MCF 10A (cell line): ENCODE measurements at regions not wholly inside any gene's neighbourhood (a gene's known extent, or its start where the extent isn't known, plus 50 kb on each side); places are given as distances from the start of the nearest gene placed in this dataset.

Experiments
- BruUV-seq: library from RNA; stranded (reverse); fragments of 400-500 nt; replicated peaks from 2 replicates; lab custom pipeline; 2021; lab: Mats Ljungman, UMichigan
- CTCF ChIA-PET: fragments of 300-600 bp; sonication (Branson Sonifier 250); formaldehyde crosslinking; extraction: SDS; loops from one replicate; lab custom pipeline; 2021; ENCODE audit warnings: antibody characterized with exemption, inconsistent platforms; lab: Yijun Ruan, JAX
- POLR2A ChIA-PET: fragments of 300-600, 350-650 bp; sonication (Branson Sonifier 250); formaldehyde crosslinking; extraction: SDS; loops from one replicate; lab custom pipeline; 2020; ENCODE audit warnings: antibody characterized with exemption, inconsistent platforms; lab: Yijun Ruan, JAX
- DNase-seq: peaks from one replicate; pipeline ENCODE4 v3.0.0-alpha.2; 2018; ENCODE audit not compliant: unreplicated experiment
- H3K27ac Mint-ChIP-seq: one replicate; pipeline ENCODE4 v1.8.0; 2022; ENCODE audit warnings: mild to moderate bottlenecking, low read depth, mixed read lengths; ENCODE audit not compliant: unreplicated experiment
- H3K27me3 Mint-ChIP-seq: one replicate; pipeline ENCODE4 v1.8.0; 2022; ENCODE audit warnings: mixed read lengths; ENCODE audit not compliant: insufficient read depth, unreplicated experiment
- H3K36me3 Mint-ChIP-seq: one replicate; pipeline ENCODE4 v1.8.0; 2022; ENCODE audit warnings: mild to moderate bottlenecking, moderate library complexity, mixed read lengths; ENCODE audit not compliant: insufficient read depth, unreplicated experiment
- H3K4me1 Mint-ChIP-seq: one replicate; pipeline ENCODE4 v1.8.0; 2022; ENCODE audit warnings: mixed read lengths; ENCODE audit not compliant: insufficient read depth, unreplicated experiment
- H3K4me3 Mint-ChIP-seq: one replicate; pipeline ENCODE4 v1.8.0; 2022; ENCODE audit warnings: mild to moderate bottlenecking, moderate library complexity, mixed read lengths; ENCODE audit not compliant: unreplicated experiment
- H3K9me3 Mint-ChIP-seq: one replicate; pipeline ENCODE4 v1.8.0; 2022; ENCODE audit warnings: mixed read lengths; ENCODE audit not compliant: unreplicated experiment
- intact Hi-C: fragments of 100-400 bp; cut with micrococcal nuclease; formaldehyde crosslinking; loops from 2 replicates; pipeline ENCODE4 v1.14.1; 2022
- TF ChIP-seq, protein P1 (sequence below): fragments of 200-600 bp; IDR thresholded peaks from one replicate; pipeline ENCODE4 v1.8.0; 2022; ENCODE audit warnings: antibody characterized with exemption, mild to moderate bottlenecking; ENCODE audit not compliant: unreplicated experiment

DNA sequence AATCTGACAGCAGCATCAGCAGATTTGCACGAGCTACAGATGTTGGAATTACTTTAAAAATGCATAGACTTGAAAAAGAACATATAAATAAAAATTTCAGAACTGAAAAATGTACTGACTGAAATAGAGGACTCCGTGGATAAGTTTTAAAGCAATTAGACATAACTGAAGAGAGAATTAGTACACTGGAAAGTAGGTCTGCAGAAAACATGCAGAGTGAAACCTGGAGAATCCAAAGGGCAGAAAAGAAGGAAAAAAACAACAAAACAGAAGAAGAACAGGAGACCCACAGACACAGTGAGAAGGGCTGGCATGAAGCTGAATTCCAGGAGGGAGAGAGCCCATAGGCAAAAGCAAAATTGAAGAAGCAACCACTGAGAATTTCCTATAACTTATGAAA is 57.2 kb upstream of the ENPP7 start:
- DNase-seq: no peak
- Mint-ChIP-seq H3K9me3 (peaks cover 11% of the 10 kb centered on the region), H3K27ac (no peak overlapping the region), H3K36me3 (peaks cover 4% of the 10 kb centered on the region), H3K4me3 (no peak overlapping the region), H3K4me1 (no peaks in the 10 kb centered on the region), H3K27me3 (peaks cover 51% of the 10 kb centered on the region)
- TF ChIP-seq, protein P1, sequence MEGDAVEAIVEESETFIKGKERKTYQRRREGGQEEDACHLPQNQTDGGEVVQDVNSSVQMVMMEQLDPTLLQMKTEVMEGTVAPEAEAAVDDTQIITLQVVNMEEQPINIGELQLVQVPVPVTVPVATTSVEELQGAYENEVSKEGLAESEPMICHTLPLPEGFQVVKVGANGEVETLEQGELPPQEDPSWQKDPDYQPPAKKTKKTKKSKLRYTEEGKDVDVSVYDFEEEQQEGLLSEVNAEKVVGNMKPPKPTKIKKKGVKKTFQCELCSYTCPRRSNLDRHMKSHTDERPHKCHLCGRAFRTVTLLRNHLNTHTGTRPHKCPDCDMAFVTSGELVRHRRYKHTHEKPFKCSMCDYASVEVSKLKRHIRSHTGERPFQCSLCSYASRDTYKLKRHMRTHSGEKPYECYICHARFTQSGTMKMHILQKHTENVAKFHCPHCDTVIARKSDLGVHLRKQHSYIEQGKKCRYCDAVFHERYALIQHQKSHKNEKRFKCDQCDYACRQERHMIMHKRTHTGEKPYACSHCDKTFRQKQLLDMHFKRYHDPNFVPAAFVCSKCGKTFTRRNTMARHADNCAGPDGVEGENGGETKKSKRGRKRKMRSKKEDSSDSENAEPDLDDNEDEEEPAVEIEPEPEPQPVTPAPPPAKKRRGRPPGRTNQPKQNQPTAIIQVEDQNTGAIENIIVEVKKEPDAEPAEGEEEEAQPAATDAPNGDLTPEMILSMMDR: no peak
- intact Hi-C loops: no loop called here
- CTCF ChIA-PET: no interaction called here
- POLR2A ChIA-PET: no interaction called here
- BruUV-seq: no TSS peak

GRCh38 chr17:79672496-79672895 is 58.2 kb upstream of the ENPP7 start:
- H3K36me3 Mint-ChIP-seq: peaks cover 4% of the 10 kb centered on the region
- TF ChIP-seq, protein P1: no peak
- DNase-seq: no peak
- H3K27me3 Mint-ChIP-seq: peaks cover 57% of the 10 kb centered on the region
- no peaks in the 10 kb centered on the region for H3K4me1 Mint-ChIP-seq
- H3K9me3 Mint-ChIP-seq: peaks cover 11% of the 10 kb centered on the region
- BruUV-seq: no TSS peak
- intact Hi-C loops: no loop called here
- POLR2A ChIA-PET: no interaction called here
- H3K27ac Mint-ChIP-seq: no peak overlapping the region
- H3K4me3 Mint-ChIP-seq: no peak overlapping the region
- CTCF ChIA-PET: interaction anchor here (0.6 kb wide), 1 partner anchor 246 kb away, joined by 3 read pairs; no protein-coding TSS in a partner anchor

DNA sequence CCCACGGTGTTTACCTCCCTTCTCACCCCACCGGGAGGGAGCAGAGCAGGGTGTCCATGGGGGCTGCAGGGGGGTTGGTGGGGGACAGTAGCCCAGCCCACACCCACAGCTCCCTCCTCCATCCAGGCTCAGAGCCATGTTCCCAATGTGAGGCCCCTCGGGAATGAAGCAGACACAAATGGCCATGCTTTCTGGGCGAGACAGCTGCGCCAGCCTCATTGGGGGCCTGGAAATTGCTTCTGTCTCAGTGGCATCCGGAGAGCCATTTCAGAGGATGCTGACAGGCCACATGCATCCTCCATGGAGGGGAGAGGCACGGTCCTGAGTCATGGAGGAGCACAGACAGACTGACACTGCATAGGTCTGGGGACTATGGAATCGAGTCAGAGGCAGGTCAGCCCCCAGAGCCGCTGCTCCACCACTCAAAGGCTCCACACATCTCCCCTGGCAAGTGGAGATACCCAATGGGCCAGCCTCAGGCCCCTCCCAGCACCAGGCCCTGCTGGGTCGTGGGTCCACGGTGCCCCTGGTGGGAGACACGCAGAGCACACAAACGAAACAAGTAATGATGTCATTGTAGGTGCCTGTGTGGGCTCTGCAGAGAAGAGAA is 59.6 kb upstream of the ENPP7 start:
- ChIA-PET CTCF (interaction anchor here (0.7 kb wide), 1 partner anchor 130 kb away, joined by 3 read pairs; no protein-coding TSS in a partner anchor), POLR2A (no interaction called here)
- DNase-seq: no peak
- no peaks in the 10 kb centered on the region for H3K4me1 Mint-ChIP-seq
- no peak overlapping the region for H3K27ac Mint-ChIP-seq
- no peak overlapping the region for H3K4me3 Mint-ChIP-seq
- peaks cover 57% of the 10 kb centered on the region for H3K27me3 Mint-ChIP-seq
- no TSS peak for BruUV-seq
- H3K36me3 Mint-ChIP-seq: peaks cover 4% of the 10 kb centered on the region
- TF ChIP-seq, protein P1: no peak
- intact Hi-C loops: no loop called here
- H3K9me3 Mint-ChIP-seq: peaks cover 11% of the 10 kb centered on the region

DNA sequence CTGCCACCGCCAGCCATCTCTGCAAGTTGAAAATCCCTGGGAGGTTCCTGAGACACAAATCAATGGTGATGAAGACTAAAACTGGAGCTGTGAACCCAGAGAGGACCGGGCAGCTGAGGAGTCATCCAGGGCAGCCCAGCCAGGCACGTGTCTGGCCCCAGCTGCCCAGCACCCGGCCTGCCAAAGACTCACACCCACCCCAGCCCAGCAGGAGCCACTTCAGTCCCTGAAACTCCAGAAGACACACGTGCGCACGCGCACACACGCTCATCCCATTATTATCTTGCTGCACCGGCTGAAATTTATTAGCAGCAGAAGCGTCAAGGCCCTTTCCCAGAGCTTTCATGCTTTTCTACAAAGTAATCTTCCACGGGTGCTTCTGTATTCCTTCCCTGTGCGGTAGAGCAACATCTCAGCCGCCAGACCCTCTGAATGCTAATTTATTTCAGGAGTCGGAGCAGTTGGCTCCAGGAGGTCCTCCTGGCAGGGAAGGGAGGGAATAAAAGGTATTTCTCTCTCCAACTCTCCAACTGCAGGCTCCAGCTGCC is 59.8 kb upstream of the RBFOX3 start:
- peaks cover 11% of the 10 kb centered on the region for H3K9me3 Mint-ChIP-seq
- no peak for DNase-seq
- TF ChIP-seq, protein P1: no peak
- H3K27me3 Mint-ChIP-seq: peaks cover 58% of the 10 kb centered on the region
- H3K36me3 Mint-ChIP-seq: no peaks in the 10 kb centered on the region
- ChIA-PET POLR2A (no interaction called here), CTCF (interaction anchor here (0.7 kb wide), 1 partner anchor 130 kb away, joined by 3 read pairs; no protein-coding TSS in a partner anchor)
- H3K27ac Mint-ChIP-seq: no peak overlapping the region
- no peak overlapping the region for H3K4me3 Mint-ChIP-seq
- no TSS peak for BruUV-seq
- intact Hi-C loops: no loop called here
- H3K4me1 Mint-ChIP-seq: no peaks in the 10 kb centered on the region
